Smooth muscle cell (in vitro differentiated cells): ENCODE measurements at regions not wholly inside any gene's neighbourhood (a gene's known extent, or its start where the extent isn't known, plus 50 kb on each side); places are given as distances from the start of the nearest gene placed in this dataset.

Source experiments
- DNase-seq: peaks from one replicate; lab custom pipeline; 2025; ENCODE audit not compliant: unreplicated experiment; lab: John Stamatoyannopoulos, UW
- H2AFZ ChIP-seq: fragments of 200-600 bp; sonication (generic); 2 replicates; pipeline ENCODE4 v1.6.0; 2016; ENCODE audit warnings: antibody characterized with exemption, low read depth, mild to moderate bottlenecking
- H3F3A ChIP-seq: fragments of 200-600 bp; sonication (generic); 2 replicates; pipeline ENCODE4 v1.6.0; 2017; ENCODE audit warnings: antibody characterized with exemption, low read depth
- H3K27ac ChIP-seq: fragments of 200-600 bp; sonication (generic); 2 replicates; pipeline ENCODE4 v1.5.1; 2016; ENCODE audit warnings: low read depth, mild to moderate bottlenecking
- H3K27me3 ChIP-seq: fragments of 200-600 bp; sonication (generic); 2 replicates; pipeline ENCODE4 v1.6.1; 2016; ENCODE audit warnings: low read depth, mild to moderate bottlenecking
- H3K36me3 ChIP-seq: fragments of 200-600 bp; sonication (generic); 2 replicates; pipeline ENCODE4 v1.5.1; 2016; ENCODE audit warnings: low read depth
- H3K4me1 ChIP-seq: fragments of 200-600 bp; sonication (generic); 2 replicates; pipeline ENCODE4 v1.5.1; 2016; ENCODE audit warnings: low read depth
- H3K4me2 ChIP-seq: fragments of 200-600 bp; sonication (generic); 2 replicates; pipeline ENCODE4 v1.6.0; 2016; ENCODE audit warnings: mild to moderate bottlenecking
- H3K4me3 ChIP-seq: fragments of 200-600 bp; sonication (generic); 2 replicates; pipeline ENCODE4 v1.5.1; 2016; ENCODE audit warnings: mild to moderate bottlenecking
- H3K79me2 ChIP-seq: fragments of 200-600 bp; sonication (generic); 2 replicates; pipeline ENCODE4 v1.6.0; 2016; ENCODE audit warnings: low read depth, mild to moderate bottlenecking
- H3K9ac ChIP-seq: fragments of 200-600 bp; sonication (generic); 2 replicates; pipeline ENCODE4 v1.6.0; 2016; ENCODE audit warnings: low read depth
- H3K9me3 ChIP-seq: fragments of 200-600 bp; sonication (generic); replicated peaks from 2 replicates; pipeline ENCODE4 v1.5.1; 2016; ENCODE audit warnings: low read depth
- H4K20me1 ChIP-seq: fragments of 200-600 bp; sonication (generic); 2 replicates; pipeline ENCODE4 v1.6.0; 2016; ENCODE audit warnings: low read depth
- WGBS: methylation state at CpG from one replicate; pipeline ENCODE4 v1.1.7; 2016; ENCODE audit warnings: low lambda C conversion rate; 5-methylcytosine and 5-hydroxymethylcytosine counted together
- TF ChIP-seq, protein P1 (sequence below): fragments of 200-600 bp; sonication (generic); IDR thresholded peaks from 2 replicates; pipeline ENCODE4 v1.5.1; 2017; ENCODE audit warnings: borderline replicate concordance, mild to moderate bottlenecking, antibody characterized with exemption; ENCODE audit not compliant: insufficient read depth, poor library complexity, severe bottlenecking

GRCh38 chr15:94177112-94177511 lies 54.2 kb upstream of the MCTP2 start:
- DNase-seq, result no peak
- Histone ChIP-seq H3K9me3 (no peaks in the 10 kb centered on the region), H3K36me3 (no peaks in the 10 kb centered on the region), H3K27me3 (no peaks in the 10 kb centered on the region), H3K4me1 (peaks cover 4% of the 10 kb centered on the region), H3K4me3 (no peak overlapping the region), H3K79me2 (no peaks in the 10 kb centered on the region), H3K9ac (no peak overlapping the region), H2AFZ (no peak overlapping the region), H3F3A (no peaks in the 10 kb centered on the region), H3K4me2 (no peak overlapping the region), H4K20me1 (no peaks in the 10 kb centered on the region), H3K27ac (no peak overlapping the region)
- WGBS, result 50% methylated on average over 4 of the region's 4 CpGs
- TF ChIP-seq, protein P1, sequence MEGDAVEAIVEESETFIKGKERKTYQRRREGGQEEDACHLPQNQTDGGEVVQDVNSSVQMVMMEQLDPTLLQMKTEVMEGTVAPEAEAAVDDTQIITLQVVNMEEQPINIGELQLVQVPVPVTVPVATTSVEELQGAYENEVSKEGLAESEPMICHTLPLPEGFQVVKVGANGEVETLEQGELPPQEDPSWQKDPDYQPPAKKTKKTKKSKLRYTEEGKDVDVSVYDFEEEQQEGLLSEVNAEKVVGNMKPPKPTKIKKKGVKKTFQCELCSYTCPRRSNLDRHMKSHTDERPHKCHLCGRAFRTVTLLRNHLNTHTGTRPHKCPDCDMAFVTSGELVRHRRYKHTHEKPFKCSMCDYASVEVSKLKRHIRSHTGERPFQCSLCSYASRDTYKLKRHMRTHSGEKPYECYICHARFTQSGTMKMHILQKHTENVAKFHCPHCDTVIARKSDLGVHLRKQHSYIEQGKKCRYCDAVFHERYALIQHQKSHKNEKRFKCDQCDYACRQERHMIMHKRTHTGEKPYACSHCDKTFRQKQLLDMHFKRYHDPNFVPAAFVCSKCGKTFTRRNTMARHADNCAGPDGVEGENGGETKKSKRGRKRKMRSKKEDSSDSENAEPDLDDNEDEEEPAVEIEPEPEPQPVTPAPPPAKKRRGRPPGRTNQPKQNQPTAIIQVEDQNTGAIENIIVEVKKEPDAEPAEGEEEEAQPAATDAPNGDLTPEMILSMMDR, result no peak

GRCh38 chr15:94175420-94175819 lies 55.9 kb upstream of the MCTP2 start:
- H2AFZ ChIP-seq, result no peak overlapping the region

GRCh38 chr15:94174399-94174802 lies 57.0 kb upstream of the MCTP2 start:
- H3F3A ChIP-seq, result no peaks in the 10 kb centered on the region
- no peak overlapping the region for H3K9ac ChIP-seq
- no peak for DNase-seq
- TF ChIP-seq, protein P1, result no peak
- no peaks in the 10 kb centered on the region for H3K36me3 ChIP-seq
- H3K79me2 ChIP-seq, result no peaks in the 10 kb centered on the region
- H2AFZ ChIP-seq, result no peak overlapping the region
- no peaks in the 10 kb centered on the region for H3K27me3 ChIP-seq
- H3K4me2 ChIP-seq, result peak overlapping the region; percentile 11
- peaks cover 4% of the 10 kb centered on the region for H3K4me1 ChIP-seq
- H3K27ac ChIP-seq, result peak overlapping the region; percentile 58
- H4K20me1 ChIP-seq, result no peaks in the 10 kb centered on the region
- H3K9me3 ChIP-seq, result no peaks in the 10 kb centered on the region
- H3K4me3 ChIP-seq, result no peak overlapping the region

More at GRCh38 chr15:94175420-94175819, 55.9 kb upstream of the MCTP2 start:
- 65% methylated on average over 1 of the region's 1 CpG for WGBS
- H3K9me3 ChIP-seq, result no peaks in the 10 kb centered on the region
- no peak for DNase-seq
- no peaks in the 10 kb centered on the region for H3K79me2 ChIP-seq
- TF ChIP-seq, protein P1, result no peak
- H3K27me3 ChIP-seq, result no peaks in the 10 kb centered on the region
- H3K4me1 ChIP-seq, result peaks cover 4% of the 10 kb centered on the region
- no peaks in the 10 kb centered on the region for H4K20me1 ChIP-seq
- no peak overlapping the region for H3K4me2 ChIP-seq
- H3K27ac ChIP-seq, result no peak overlapping the region
- H3K4me3 ChIP-seq, result no peak overlapping the region
- H3K36me3 ChIP-seq, result no peaks in the 10 kb centered on the region
- no peaks in the 10 kb centered on the region for H3F3A ChIP-seq
- no peak overlapping the region for H3K9ac ChIP-seq

- Histone ChIP-seq H2AFZ (no peak overlapping the region), H3F3A (no peaks in the 10 kb centered on the region), H4K20me1 (no peaks in the 10 kb centered on the region), H3K27ac (no peak overlapping the region), H3K9me3 (no peaks in the 10 kb centered on the region), H3K36me3 (no peaks in the 10 kb centered on the region), H3K79me2 (no peaks in the 10 kb centered on the region), H3K4me1 (no peaks in the 10 kb centered on the region), H3K4me3 (no peak overlapping the region), H3K9ac (no peak overlapping the region), H3K4me2 (no peak overlapping the region), H3K27me3 (no peaks in the 10 kb centered on the region)
- DNase-seq, result no peak
- TF ChIP-seq, protein P1, result peak; percentile 7
- WGBS, result 79% methylated on average over 8 of the region's 8 CpGs
Observed at GRCh38 chr15:94168250-94168649, 63.1 kb upstream of the MCTP2 start.
